ENCODE measurements at regions not wholly inside any gene's neighbourhood (a gene's known extent, or its start where the extent isn't known, plus 50 kb on each side); places are given as distances from the start of the nearest gene placed in this dataset.

- H3K27ac ChIP-seq = no peak overlapping the region
- no peak for TF ChIP-seq CTCF (conservative IDR thresholded peaks at IDR 0.05)
Measured at GRCh38 chr7:41028580-41028979, 674.3 kb downstream of the INHBA start.

- no peak overlapping the region for H3K27ac ChIP-seq
- no peak for TF ChIP-seq CTCF (conservative IDR thresholded peaks at IDR 0.05)
Measured at GRCh38 chr7:41027428-41028115, 675.3 kb downstream of the INHBA start.

- no peak for TF ChIP-seq CTCF (conservative IDR thresholded peaks at IDR 0.05)
- H3K27ac ChIP-seq = no peak overlapping the region
Measured at GRCh38 chr7:41024126-41024525, 678.8 kb downstream of the INHBA start.

DNA sequence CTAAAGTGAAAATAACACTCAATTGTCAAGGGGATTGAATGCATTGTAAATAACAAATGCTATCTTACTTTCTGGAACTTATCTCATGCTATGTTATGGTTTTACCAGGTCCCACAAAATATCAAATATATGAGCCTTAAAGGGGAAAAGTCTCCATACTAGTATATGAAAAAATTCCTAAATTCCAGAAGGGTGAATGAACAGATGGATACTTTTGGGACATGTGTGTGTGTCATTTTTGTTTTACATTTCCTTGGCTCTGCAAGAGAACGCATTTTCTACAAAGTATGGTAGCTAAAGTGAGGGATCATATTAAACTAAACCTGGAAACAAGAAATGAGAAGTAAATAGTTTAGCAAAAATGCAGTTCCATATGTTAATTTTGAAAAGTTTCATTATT, 682.8 kb downstream of the INHBA start:
- H3K27ac ChIP-seq = no peak overlapping the region
- no peak for TF ChIP-seq CTCF (conservative IDR thresholded peaks at IDR 0.05)

GRCh38 chr7:41013117-41013516, 689.8 kb downstream of the INHBA start:
- H3K27ac ChIP-seq = no peak overlapping the region
- no peak for TF ChIP-seq CTCF (conservative IDR thresholded peaks at IDR 0.05)

DNA sequence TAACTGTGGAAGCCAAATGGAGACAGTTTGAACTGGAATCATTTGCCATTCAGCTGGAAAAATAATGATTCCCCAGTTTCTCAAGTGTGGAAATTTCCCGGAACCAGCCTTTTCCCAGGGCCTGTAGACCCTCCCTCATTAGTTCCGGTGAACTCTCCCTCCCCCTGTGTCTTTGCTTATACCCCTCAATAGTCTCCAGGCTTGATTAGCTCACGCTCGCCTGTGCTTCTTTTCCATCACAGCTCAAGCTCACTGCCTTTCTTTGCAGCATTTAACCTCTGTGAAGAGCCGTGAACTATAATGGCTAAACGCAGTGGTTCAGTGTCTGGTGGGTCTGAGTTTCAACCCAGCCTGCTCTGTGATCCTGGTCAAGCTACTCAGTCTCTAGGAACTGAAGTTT, 690.8 kb downstream of the INHBA start:
- no peak overlapping the region for H3K27ac ChIP-seq
- no peak for TF ChIP-seq CTCF (conservative IDR thresholded peaks at IDR 0.05)

GRCh38 chr7:41010967-41011366, 691.9 kb downstream of the INHBA start:
- no peak overlapping the region for H3K27ac ChIP-seq
- no peak for TF ChIP-seq CTCF (conservative IDR thresholded peaks at IDR 0.05)
